Cardiac fibroblast (primary cell): ENCODE measurements at regions not wholly inside any gene's neighbourhood (a gene's known extent, or its start where the extent isn't known, plus 50 kb on each side); places are given as distances from the start of the nearest gene placed in this dataset.

Experiments used
- DNase-seq, 2 donors: peaks; one replicate each; pipeline versions ENCODE4 v3.0.0 to v3.0.0-alpha.2; 2010; ENCODE audit warnings: low read depth in 2 of 2
- H3K4me3 ChIP-seq, 2 donors: replicated peaks in 1 of 2; 1 replicate in 1 of 2; 2 replicates in 1 of 2; pipeline ENCODE4 v1.5.1; 2011; ENCODE audit warnings: low read depth in 2 of 2, low read length in 2 of 2, mild to moderate bottlenecking in 2 of 2, moderate library complexity in 1 of 2
- CTCF ChIP-seq: IDR thresholded peaks from one replicate; pipeline ENCODE4 v1.5.1; 2011; ENCODE audit warnings: low read depth, mild to moderate bottlenecking, low read length, inconsistent platforms

GRCh38 chr4:149296503-149296902, 519.1 kb downstream of the IQCM start:
- DNase-seq = peak in 1 of 2 donors; percentile 10
- no peak overlapping the region for H3K4me3 ChIP-seq
- TF ChIP-seq CTCF = no peak

- no peak for TF ChIP-seq CTCF
- DNase-seq = no peak
- no peak overlapping the region for H3K4me3 ChIP-seq
Measured at GRCh38 chr4:149296084-149296483, 519.6 kb downstream of the IQCM start.

GRCh38 chr4:149294601-149295000, 521.0 kb downstream of the IQCM start:
- no peak for TF ChIP-seq CTCF
- DNase-seq = no peak
- H3K4me3 ChIP-seq = no peak overlapping the region

- TF ChIP-seq CTCF = no peak
Measured at GRCh38 chr4:149293046-149293649, 522.5 kb downstream of the IQCM start.

GRCh38 chr4:149292425-149293007, 523.1 kb downstream of the IQCM start:
- TF ChIP-seq CTCF = no peak
- H3K4me3 ChIP-seq = no peak overlapping the region
- peak in 1 of 2 donors; percentile 33 for DNase-seq

More at GRCh38 chr4:149293046-149293649, 522.5 kb downstream of the IQCM start:
- H3K4me3 ChIP-seq = no peak overlapping the region
- peak; percentile 4 to 67 for DNase-seq

- no peak for TF ChIP-seq CTCF
- no peak overlapping the region for H3K4me3 ChIP-seq
- peak; percentile 45 to 88 for DNase-seq
Measured at GRCh38 chr4:149291463-149291862, 524.2 kb downstream of the IQCM start.
